A549 (cell line): ENCODE measurements at regions not wholly inside any gene's neighbourhood (a gene's known extent, or its start where the extent isn't known, plus 50 kb on each side); places are given as distances from the start of the nearest gene placed in this dataset.

Source experiments
- ATAC-seq, 2 experiments: fragments of 200-7000 bp in 1 of 2; fragments of >200 bp in 1 of 2; cut with Nextera tagmentation in 1 of 2; cut with Tn5 transposase in 1 of 2; 3 replicates each; pipeline versions ENCODE4 v1.8.0 to v1.9.1; 2018 to 2020; ENCODE audit warnings: mild to moderate bottlenecking in 1 of 2, moderate library complexity in 1 of 2
- CTCF ChIA-PET: fragments of 300-600 bp; sonication (Branson Sonifier 250); formaldehyde crosslinking; extraction: SDS; loops from one replicate; lab custom pipeline; 2021; ENCODE audit warnings: antibody characterized with exemption, inconsistent platforms; lab: Yijun Ruan, JAX
- POLR2A ChIA-PET: fragments of 350-600 bp; formaldehyde crosslinking; extraction: SDS; loops from one replicate; lab custom pipeline; 2021; ENCODE audit warnings: antibody characterized with exemption, inconsistent platforms; lab: Yijun Ruan, JAX
- DNase-seq, 2 experiments: peaks; one replicate each; pipeline versions ENCODE4 v3.0.0 to v3.0.0-alpha.2; 2011 to 2016; ENCODE audit warnings: low read depth in 1 of 2, low spot score in 1 of 2
- FAIRE-seq: peaks from 2 replicates; lab custom pipeline; 2011; peaks lifted over from hg19 to GRCh38; lab: Jason Lieb, UNC
- H3K27ac ChIP-seq, 2 experiments: fragments of >200 bp; sonication (Bioruptor Twin); formaldehyde crosslinking; 3 replicates each; pipeline ENCODE4 v1.5.1; 2016 to 2017
- H3K4me1 ChIP-seq: fragments of >200 bp; sonication (Bioruptor Twin); formaldehyde crosslinking; 3 replicates; pipeline ENCODE4 v1.6.1; 2016
- H3K4me2 ChIP-seq: fragments of >200 bp; sonication (Bioruptor Twin); formaldehyde crosslinking; 3 replicates; pipeline ENCODE4 v1.6.1; 2016
- H3K4me3 ChIP-seq: fragments of >200 bp; sonication (Bioruptor Twin); formaldehyde crosslinking; 3 replicates; pipeline ENCODE4 v1.5.1; 2016
- H3K9me3 ChIP-seq: fragments of >200 bp; sonication (Bioruptor Twin); formaldehyde crosslinking; 3 replicates; pipeline ENCODE4 v1.6.1; 2016
- BHLHE40 ChIP-seq: IDR thresholded peaks from 2 replicates; pipeline ENCODE4 v1.6.1; 2012; ENCODE audit warnings: low read depth, low read length, inconsistent platforms
- CBX2 ChIP-seq: fragments of 200-600 bp; sonication (generic); IDR thresholded peaks from 2 replicates; pipeline ENCODE4 v1.6.1; 2016; ENCODE audit warnings: low read depth, mild to moderate bottlenecking, borderline replicate concordance
- CBX8 ChIP-seq: fragments of 200-600 bp; sonication (generic); IDR thresholded peaks from 2 replicates; pipeline ENCODE4 v1.6.1; 2016
- CHD2 ChIP-seq: fragments of 150-350 bp; IDR thresholded peaks from 2 replicates; pipeline ENCODE4 v1.6.1; 2014; ENCODE audit warnings: low read length; ENCODE audit not compliant: partially characterized antibody
- CHD4 ChIP-seq: fragments of 200-600 bp; sonication (generic); IDR thresholded peaks from 2 replicates; pipeline ENCODE4 v1.6.1; 2016; ENCODE audit warnings: antibody characterized with exemption, mild to moderate bottlenecking, borderline replicate concordance
- EHF ChIP-seq: fragments of 250-450 bp; sonication (Bioruptor Pico); IDR thresholded peaks from 2 replicates; pipeline ENCODE4 v1.5.0; 2020; ENCODE audit warnings: mild to moderate bottlenecking
- EP300 ChIP-seq, 2 experiments: fragments of >200 bp; sonication (Bioruptor Twin); formaldehyde crosslinking; IDR thresholded peaks; 2 replicates in 1 of 2; 3 replicates in 1 of 2; pipeline ENCODE4 v1.6.1; 2016 to 2017
- FOSB ChIP-seq: fragments of 250-450 bp; sonication (Bioruptor Pico); IDR thresholded peaks from 2 replicates; pipeline ENCODE4 v1.5.0; 2020; ENCODE audit warnings: mild to moderate bottlenecking, moderate library complexity
- FOXS1 ChIP-seq: fragments of 250-450 bp; sonication (Bioruptor Pico); IDR thresholded peaks from 2 replicates; pipeline ENCODE4 v1.5.0; 2020; ENCODE audit warnings: mild to moderate bottlenecking, moderate library complexity
- GATA3 ChIP-seq: IDR thresholded peaks from 2 replicates; pipeline ENCODE4 v1.6.1; 2012; ENCODE audit warnings: borderline replicate concordance
- HDAC2 ChIP-seq: fragments of 200-600 bp; sonication (generic); IDR thresholded peaks from 2 replicates; pipeline ENCODE4 v1.6.1; 2016
- HEYL ChIP-seq: fragments of 250-450 bp; sonication (Bioruptor Pico); IDR thresholded peaks from 2 replicates; pipeline ENCODE4 v1.8.0; 2021; ENCODE audit warnings: mild to moderate bottlenecking, moderate library complexity
- HOXA7 ChIP-seq: fragments of 250-450 bp; sonication (Bioruptor Pico); IDR thresholded peaks from 2 replicates; pipeline ENCODE4 v1.5.0; 2020; ENCODE audit warnings: mild to moderate bottlenecking, moderate library complexity
- JUNB ChIP-seq: fragments of >200 bp; sonication (Bioruptor Twin); formaldehyde crosslinking; IDR thresholded peaks from 2 replicates; pipeline ENCODE4 v1.6.1; 2016
- KDM5A ChIP-seq: fragments of 200-600 bp; sonication (generic); IDR thresholded peaks from 2 replicates; pipeline ENCODE4 v1.6.1; 2016; ENCODE audit warnings: antibody characterized with exemption, mild to moderate bottlenecking
- NR3C1 ChIP-seq: fragments of >200 bp; sonication (Bioruptor Twin); formaldehyde crosslinking; IDR thresholded peaks from 3 replicates; pipeline ENCODE4 v1.6.1; 2017
- POLR2AphosphoS2 ChIP-seq: conservative IDR thresholded peaks from 2 replicates; pipeline ENCODE4 v1.6.1; 2012; ENCODE audit warnings: low read length, improper control_type of control experiment, inconsistent platforms
- RNF2 ChIP-seq: fragments of 200-600 bp; sonication (generic); IDR thresholded peaks from 2 replicates; pipeline ENCODE4 v1.6.1; 2016; ENCODE audit warnings: low read depth, mild to moderate bottlenecking, antibody characterized with exemption, moderate library complexity, borderline replicate concordance
- ZC3H11A ChIP-seq: fragments of 450-650 bp; IDR thresholded peaks from 2 replicates; pipeline ENCODE4 v1.6.1; 2014; ENCODE audit warnings: antibody characterized with exemption, mild to moderate bottlenecking
- ZFP36 ChIP-seq: fragments of 450-650 bp; IDR thresholded peaks from 2 replicates; pipeline ENCODE4 v1.6.1; 2014; ENCODE audit warnings: borderline replicate concordance; ENCODE audit not compliant: partially characterized antibody
- ZNF302 ChIP-seq: fragments of 250-450 bp; sonication (Bioruptor Pico); IDR thresholded peaks from 2 replicates; pipeline ENCODE4 v1.9.0; 2021; ENCODE audit warnings: inconsistent platforms, mild to moderate bottlenecking, moderate library complexity
- WGBS: methylation state at CpG from one replicate; pipeline ENCODE4 v1.1.6; 2017; ENCODE audit errors: missing lambda C conversion rate; 5-methylcytosine and 5-hydroxymethylcytosine counted together
- TF ChIP-seq, protein P1 (sequence below): fragments of 200-600 bp; sonication (generic); IDR thresholded peaks from 2 replicates; pipeline ENCODE4 v1.6.1; 2016; ENCODE audit warnings: antibody characterized with exemption, mild to moderate bottlenecking, moderate library complexity
- TF ChIP-seq, protein P2 (sequence below): fragments of >200 bp; sonication (Bioruptor Twin); formaldehyde crosslinking; IDR thresholded peaks from 3 replicates; pipeline ENCODE4 v1.5.1; 2016
- TF ChIP-seq, protein P3 (sequence below): fragments of 450-650 bp; IDR thresholded peaks from 2 replicates; pipeline ENCODE4 v1.6.1; 2014; ENCODE audit warnings: antibody characterized with exemption
- TF ChIP-seq, protein P4 (sequence below): fragments of 150-350 bp; IDR thresholded peaks from 2 replicates; pipeline ENCODE4 v1.6.1; 2014; ENCODE audit warnings: low read depth, mild to moderate bottlenecking, low read length
- TF ChIP-seq, protein P5 (sequence below): IDR thresholded peaks from 2 replicates; pipeline ENCODE4 v1.6.1; 2012

DNA sequence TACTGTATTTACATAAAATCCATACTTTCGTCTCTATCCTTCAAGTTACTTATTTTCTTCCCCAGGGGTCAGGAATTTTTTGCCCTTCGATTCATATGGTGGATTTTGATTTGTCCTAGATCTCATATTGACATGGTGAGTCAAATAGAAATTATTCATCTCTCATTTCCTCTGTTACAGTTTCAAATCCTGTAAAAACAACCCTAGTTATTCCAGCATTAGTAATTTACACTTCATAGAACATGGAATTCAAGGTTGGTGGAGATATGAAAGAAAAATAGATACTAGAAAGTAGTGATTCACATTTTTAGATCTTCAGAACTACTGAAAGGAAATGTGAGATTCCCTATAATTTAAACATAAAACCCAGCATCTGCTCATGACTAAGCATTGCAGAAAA lies 1331.0 kb upstream of the CDH9 start (continued):
- TF ChIP-seq, protein P1, sequence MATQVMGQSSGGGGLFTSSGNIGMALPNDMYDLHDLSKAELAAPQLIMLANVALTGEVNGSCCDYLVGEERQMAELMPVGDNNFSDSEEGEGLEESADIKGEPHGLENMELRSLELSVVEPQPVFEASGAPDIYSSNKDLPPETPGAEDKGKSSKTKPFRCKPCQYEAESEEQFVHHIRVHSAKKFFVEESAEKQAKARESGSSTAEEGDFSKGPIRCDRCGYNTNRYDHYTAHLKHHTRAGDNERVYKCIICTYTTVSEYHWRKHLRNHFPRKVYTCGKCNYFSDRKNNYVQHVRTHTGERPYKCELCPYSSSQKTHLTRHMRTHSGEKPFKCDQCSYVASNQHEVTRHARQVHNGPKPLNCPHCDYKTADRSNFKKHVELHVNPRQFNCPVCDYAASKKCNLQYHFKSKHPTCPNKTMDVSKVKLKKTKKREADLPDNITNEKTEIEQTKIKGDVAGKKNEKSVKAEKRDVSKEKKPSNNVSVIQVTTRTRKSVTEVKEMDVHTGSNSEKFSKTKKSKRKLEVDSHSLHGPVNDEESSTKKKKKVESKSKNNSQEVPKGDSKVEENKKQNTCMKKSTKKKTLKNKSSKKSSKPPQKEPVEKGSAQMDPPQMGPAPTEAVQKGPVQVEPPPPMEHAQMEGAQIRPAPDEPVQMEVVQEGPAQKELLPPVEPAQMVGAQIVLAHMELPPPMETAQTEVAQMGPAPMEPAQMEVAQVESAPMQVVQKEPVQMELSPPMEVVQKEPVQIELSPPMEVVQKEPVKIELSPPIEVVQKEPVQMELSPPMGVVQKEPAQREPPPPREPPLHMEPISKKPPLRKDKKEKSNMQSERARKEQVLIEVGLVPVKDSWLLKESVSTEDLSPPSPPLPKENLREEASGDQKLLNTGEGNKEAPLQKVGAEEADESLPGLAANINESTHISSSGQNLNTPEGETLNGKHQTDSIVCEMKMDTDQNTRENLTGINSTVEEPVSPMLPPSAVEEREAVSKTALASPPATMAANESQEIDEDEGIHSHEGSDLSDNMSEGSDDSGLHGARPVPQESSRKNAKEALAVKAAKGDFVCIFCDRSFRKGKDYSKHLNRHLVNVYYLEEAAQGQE, result no peak
- TF ChIP-seq HEYL (CRISPR knock-in tag) (no peak), RNF2 (no peak), ZC3H11A (no peak), EHF (CRISPR knock-in tag) (no peak), BHLHE40 (no peak), HOXA7 (no peak), JUNB (no peak), FOXS1 (no peak)
- TF ChIP-seq, protein P2, sequence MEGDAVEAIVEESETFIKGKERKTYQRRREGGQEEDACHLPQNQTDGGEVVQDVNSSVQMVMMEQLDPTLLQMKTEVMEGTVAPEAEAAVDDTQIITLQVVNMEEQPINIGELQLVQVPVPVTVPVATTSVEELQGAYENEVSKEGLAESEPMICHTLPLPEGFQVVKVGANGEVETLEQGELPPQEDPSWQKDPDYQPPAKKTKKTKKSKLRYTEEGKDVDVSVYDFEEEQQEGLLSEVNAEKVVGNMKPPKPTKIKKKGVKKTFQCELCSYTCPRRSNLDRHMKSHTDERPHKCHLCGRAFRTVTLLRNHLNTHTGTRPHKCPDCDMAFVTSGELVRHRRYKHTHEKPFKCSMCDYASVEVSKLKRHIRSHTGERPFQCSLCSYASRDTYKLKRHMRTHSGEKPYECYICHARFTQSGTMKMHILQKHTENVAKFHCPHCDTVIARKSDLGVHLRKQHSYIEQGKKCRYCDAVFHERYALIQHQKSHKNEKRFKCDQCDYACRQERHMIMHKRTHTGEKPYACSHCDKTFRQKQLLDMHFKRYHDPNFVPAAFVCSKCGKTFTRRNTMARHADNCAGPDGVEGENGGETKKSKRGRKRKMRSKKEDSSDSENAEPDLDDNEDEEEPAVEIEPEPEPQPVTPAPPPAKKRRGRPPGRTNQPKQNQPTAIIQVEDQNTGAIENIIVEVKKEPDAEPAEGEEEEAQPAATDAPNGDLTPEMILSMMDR, result no peak

DNA sequence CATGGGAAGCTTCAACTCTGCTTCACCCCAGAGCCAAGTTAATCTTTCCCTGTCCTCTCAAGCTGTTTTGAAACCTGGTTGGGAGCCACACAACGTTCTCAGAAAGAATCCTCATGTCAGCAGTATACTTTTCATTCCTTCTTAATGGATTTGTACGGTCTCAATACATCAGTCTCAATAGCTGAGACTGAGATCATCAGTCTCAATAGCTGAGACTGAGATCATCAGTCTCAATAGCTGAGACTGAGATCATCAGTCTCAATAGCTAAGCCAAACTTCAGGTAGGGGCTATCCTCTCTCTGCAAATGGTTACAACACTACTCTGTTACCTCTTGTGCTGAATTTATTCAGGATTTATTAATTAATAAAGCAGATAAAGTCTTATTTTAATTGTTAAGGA lies 1317.4 kb upstream of the CDH9 start:
- TF ChIP-seq, protein P3, sequence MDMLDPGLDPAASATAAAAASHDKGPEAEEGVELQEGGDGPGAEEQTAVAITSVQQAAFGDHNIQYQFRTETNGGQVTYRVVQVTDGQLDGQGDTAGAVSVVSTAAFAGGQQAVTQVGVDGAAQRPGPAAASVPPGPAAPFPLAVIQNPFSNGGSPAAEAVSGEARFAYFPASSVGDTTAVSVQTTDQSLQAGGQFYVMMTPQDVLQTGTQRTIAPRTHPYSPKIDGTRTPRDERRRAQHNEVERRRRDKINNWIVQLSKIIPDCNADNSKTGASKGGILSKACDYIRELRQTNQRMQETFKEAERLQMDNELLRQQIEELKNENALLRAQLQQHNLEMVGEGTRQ, result no peak
- TF ChIP-seq CBX8 (no peak), CBX2 (no peak), CHD2 (no peak), POLR2AphosphoS2 (no peak), GATA3 (no peak), FOXS1 (no peak), ZNF302 (CRISPR knock-in tag) (no peak), KDM5A (no peak), HDAC2 (no peak), CHD4 (no peak), NR3C1 (no peak), EP300 (IDR thresholded peaks at IDR 0.05) (no peak), FOSB (CRISPR knock-in tag) (no peak), ZFP36 (no peak)
- TF ChIP-seq, protein P4, sequence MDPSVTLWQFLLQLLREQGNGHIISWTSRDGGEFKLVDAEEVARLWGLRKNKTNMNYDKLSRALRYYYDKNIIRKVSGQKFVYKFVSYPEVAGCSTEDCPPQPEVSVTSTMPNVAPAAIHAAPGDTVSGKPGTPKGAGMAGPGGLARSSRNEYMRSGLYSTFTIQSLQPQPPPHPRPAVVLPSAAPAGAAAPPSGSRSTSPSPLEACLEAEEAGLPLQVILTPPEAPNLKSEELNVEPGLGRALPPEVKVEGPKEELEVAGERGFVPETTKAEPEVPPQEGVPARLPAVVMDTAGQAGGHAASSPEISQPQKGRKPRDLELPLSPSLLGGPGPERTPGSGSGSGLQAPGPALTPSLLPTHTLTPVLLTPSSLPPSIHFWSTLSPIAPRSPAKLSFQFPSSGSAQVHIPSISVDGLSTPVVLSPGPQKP, result no peak
- TF ChIP-seq, protein P5, sequence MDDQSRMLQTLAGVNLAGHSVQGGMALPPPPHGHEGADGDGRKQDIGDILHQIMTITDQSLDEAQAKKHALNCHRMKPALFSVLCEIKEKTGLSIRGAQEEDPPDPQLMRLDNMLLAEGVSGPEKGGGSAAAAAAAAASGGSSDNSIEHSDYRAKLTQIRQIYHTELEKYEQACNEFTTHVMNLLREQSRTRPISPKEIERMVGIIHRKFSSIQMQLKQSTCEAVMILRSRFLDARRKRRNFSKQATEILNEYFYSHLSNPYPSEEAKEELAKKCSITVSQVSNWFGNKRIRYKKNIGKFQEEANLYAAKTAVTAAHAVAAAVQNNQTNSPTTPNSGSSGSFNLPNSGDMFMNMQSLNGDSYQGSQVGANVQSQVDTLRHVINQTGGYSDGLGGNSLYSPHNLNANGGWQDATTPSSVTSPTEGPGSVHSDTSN, result no peak
- H3K9me3 ChIP-seq, result peaks cover 10% of the 10 kb centered on the region; the same call in 2 of the 3 replicates
- CTCF ChIA-PET, result no interaction called here
- FAIRE-seq (no peak), DNase-seq (no peak), ATAC-seq (no peak)
- WGBS, result 20% methylated on average over 2 of the region's 2 CpGs
- no peak overlapping the region for H3K4me3 ChIP-seq
- POLR2A ChIA-PET, result no interaction called here
- H3K27ac ChIP-seq, result no peak overlapping the region
- H3K4me1 ChIP-seq, result no peaks in the 10 kb centered on the region
- no peak overlapping the region for H3K4me2 ChIP-seq
